ENCODE measurements at regions not wholly inside any gene's neighbourhood (a gene's known extent, or its start where the extent isn't known, plus 50 kb on each side); places are given as distances from the start of the nearest gene placed in this dataset.

GRCh38 chr21:23245255-23245654 is 2247.0 kb downstream of the NCAM2 start (continued):
- no peak for TF ChIP-seq CHD7 (IDR thresholded peaks at IDR 0.05; ENCODE audit: insufficient replicate concordance, low read length)
- TF ChIP-seq SUZ12 (IDR thresholded peaks at IDR 0.05; ENCODE audit: low read length): no peak
- no peak for TF ChIP-seq TEAD4 (IDR thresholded peaks at IDR 0.05; ENCODE audit: low read depth, low read length)
- no peak for TF ChIP-seq TAF7 (optimal IDR thresholded peaks at IDR 0.05; ENCODE audit: borderline replicate concordance, low read depth, low read length)
